ENCODE measurements at regions not wholly inside any gene's neighbourhood (a gene's known extent, or its start where the extent isn't known, plus 50 kb on each side); places are given as distances from the start of the nearest gene placed in this dataset.

DNA sequence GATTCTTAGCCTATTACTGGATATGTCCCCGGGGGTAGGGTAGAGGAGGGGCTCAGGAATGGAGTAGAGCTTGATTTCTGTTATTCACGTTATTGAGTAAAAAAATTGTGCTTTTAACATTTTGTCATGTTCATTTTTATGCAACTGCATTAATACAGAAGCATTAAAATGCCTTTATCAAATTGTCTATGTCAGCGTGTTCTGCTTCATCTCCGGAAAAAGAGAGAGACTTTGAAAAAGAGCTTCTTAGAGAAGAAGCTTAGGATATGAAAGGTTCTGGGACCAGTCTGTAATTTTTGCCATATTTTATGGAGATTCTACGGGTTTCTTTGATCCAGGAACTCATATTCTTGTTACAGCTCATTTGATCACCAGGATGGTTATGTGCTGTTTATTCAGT lies 82.0 kb downstream of the SLC10A2 start (continued):
- TF ChIP-seq, protein P1, sequence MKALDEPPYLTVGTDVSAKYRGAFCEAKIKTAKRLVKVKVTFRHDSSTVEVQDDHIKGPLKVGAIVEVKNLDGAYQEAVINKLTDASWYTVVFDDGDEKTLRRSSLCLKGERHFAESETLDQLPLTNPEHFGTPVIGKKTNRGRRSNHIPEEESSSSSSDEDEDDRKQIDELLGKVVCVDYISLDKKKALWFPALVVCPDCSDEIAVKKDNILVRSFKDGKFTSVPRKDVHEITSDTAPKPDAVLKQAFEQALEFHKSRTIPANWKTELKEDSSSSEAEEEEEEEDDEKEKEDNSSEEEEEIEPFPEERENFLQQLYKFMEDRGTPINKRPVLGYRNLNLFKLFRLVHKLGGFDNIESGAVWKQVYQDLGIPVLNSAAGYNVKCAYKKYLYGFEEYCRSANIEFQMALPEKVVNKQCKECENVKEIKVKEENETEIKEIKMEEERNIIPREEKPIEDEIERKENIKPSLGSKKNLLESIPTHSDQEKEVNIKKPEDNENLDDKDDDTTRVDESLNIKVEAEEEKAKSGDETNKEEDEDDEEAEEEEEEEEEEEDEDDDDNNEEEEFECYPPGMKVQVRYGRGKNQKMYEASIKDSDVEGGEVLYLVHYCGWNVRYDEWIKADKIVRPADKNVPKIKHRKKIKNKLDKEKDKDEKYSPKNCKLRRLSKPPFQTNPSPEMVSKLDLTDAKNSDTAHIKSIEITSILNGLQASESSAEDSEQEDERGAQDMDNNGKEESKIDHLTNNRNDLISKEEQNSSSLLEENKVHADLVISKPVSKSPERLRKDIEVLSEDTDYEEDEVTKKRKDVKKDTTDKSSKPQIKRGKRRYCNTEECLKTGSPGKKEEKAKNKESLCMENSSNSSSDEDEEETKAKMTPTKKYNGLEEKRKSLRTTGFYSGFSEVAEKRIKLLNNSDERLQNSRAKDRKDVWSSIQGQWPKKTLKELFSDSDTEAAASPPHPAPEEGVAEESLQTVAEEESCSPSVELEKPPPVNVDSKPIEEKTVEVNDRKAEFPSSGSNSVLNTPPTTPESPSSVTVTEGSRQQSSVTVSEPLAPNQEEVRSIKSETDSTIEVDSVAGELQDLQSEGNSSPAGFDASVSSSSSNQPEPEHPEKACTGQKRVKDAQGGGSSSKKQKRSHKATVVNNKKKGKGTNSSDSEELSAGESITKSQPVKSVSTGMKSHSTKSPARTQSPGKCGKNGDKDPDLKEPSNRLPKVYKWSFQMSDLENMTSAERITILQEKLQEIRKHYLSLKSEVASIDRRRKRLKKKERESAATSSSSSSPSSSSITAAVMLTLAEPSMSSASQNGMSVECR (CRISPR knock-in tag; IDR thresholded peaks at IDR 0.05), result no peak

DNA sequence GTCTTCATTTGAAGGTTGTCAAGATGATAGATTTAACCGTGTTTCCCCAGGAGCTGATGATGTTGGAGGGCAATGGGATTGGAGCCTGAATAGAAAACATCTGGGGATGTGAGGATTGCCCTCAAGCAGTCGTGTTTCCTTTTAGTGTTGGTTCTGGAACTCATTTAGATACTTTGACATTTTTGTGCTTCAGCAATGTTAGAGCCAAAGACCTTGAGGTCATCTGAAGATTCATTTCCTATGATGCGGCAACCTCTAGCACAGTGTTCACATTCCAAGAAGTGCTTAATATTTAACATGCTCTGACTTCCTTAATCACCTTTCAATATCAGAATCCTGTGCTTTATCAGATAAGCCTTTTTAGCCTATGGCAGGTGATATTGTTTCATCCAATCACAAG lies 82.7 kb downstream of the SLC10A2 start:
- in situ Hi-C loops (cut with MboI) (no loop called here), intact Hi-C loops (cut with micrococcal nuclease) (no loop called here)
- H3K4me1 ChIP-seq (replicated peaks in 1 of 2; ENCODE audit: control insufficient read depth in 2 of 2, insufficient read depth in 2 of 2, low read length in 2 of 2), result no peaks in the 10 kb centered on the region
- no peaks in the 10 kb centered on the region for H3K9me1 ChIP-seq (ENCODE audit: control insufficient read depth, insufficient read depth, low read length)
- FAIRE-seq (no peak), ATAC-seq (no peak), DNase-seq (ENCODE audit: extremely low read depth in 1 of 4, low spot score in 3 of 4) (no peak)
- H3K4me2 ChIP-seq (ENCODE audit: insufficient read depth, low read length), result no peak overlapping the region
- BruUV-seq (replicated peaks), result no TSS peak
- no peaks in the 10 kb centered on the region for H3K27me3 ChIP-seq (ENCODE audit: control insufficient read depth in 2 of 2, insufficient read depth in 2 of 2, low read length in 2 of 2)
- TF ChIP-seq, protein P2, sequence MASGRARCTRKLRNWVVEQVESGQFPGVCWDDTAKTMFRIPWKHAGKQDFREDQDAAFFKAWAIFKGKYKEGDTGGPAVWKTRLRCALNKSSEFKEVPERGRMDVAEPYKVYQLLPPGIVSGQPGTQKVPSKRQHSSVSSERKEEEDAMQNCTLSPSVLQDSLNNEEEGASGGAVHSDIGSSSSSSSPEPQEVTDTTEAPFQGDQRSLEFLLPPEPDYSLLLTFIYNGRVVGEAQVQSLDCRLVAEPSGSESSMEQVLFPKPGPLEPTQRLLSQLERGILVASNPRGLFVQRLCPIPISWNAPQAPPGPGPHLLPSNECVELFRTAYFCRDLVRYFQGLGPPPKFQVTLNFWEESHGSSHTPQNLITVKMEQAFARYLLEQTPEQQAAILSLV (tag; IDR thresholded peaks at IDR 0.05), result no peak
- TF ChIP-seq ELF2 (CRISPR knock-in tag; IDR thresholded peaks at IDR 0.05) (no peak), SAFB2 (IDR thresholded peaks at IDR 0.05; ENCODE audit: borderline replicate concordance, low read depth, low read length, severe bottlenecking) (no peak), SRSF3 (IDR thresholded peaks at IDR 0.05; ENCODE audit: insufficient read depth, low read length) (no peak), CHD1 (IDR thresholded peaks at IDR 0.05; ENCODE audit: low read length) (no peak), HDAC6 (IDR thresholded peaks at IDR 0.05; ENCODE audit: low read depth, low read length) (no peak), RNF2 (IDR thresholded peaks at IDR 0.05) (no peak), PML (IDR thresholded peaks at IDR 0.05; ENCODE audit: low read length) (no peak)
- TF ChIP-seq, protein P3, sequence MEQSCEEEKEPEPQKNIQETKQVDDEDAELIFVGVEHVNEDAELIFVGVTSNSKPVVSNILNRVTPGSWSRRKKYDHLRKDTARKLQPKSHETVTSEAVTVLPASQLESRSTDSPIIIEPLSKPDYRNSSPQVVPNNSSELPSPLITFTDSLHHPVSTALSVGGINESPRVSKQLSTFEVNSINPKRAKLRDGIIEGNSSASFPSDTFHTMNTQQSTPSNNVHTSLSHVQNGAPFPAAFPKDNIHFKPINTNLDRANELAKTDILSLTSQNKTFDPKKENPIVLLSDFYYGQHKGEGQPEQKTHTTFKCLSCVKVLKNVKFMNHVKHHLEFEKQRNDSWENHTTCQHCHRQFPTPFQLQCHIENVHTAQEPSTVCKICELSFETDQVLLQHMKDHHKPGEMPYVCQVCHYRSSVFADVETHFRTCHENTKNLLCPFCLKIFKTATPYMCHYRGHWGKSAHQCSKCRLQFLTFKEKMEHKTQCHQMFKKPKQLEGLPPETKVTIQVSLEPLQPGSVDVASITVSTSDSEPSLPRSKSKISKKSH (CRISPR knock-in tag; IDR thresholded peaks at IDR 0.05), result no peak
- no peak overlapping the region for H2AFZ ChIP-seq (ENCODE audit: low read depth, low read length)
- H3K9ac ChIP-seq (ENCODE audit: insufficient read depth in 1 of 2, low read depth in 2 of 2, low read length in 2 of 2), result no peak overlapping the region
- no peaks in the 10 kb centered on the region for H3K79me2 ChIP-seq (ENCODE audit: control insufficient read depth, insufficient read depth, low read length)
- H4K20me1 ChIP-seq (replicated peaks; ENCODE audit: control insufficient read depth, insufficient read depth, low read length), result no peaks in the 10 kb centered on the region
- 29% methylated on average over 3 of the region's 3 CpGs for WGBS (ENCODE audit: insufficient coverage, low coverage, missing lambda C conversion rate)
- H3K27ac ChIP-seq (ENCODE audit: extremely low read depth, low read depth, low read length), result no peak overlapping the region
- ChIA-PET CTCF (ENCODE audit: low intra/inter-chr PET ratio) (no interaction called here), POLR2A (no interaction called here)
- H3K4me3 ChIP-seq, result no peak overlapping the region
- no peaks in the 10 kb centered on the region for H3K36me3 ChIP-seq (ENCODE audit: control insufficient read depth, insufficient read depth, low read length)
- H3K9me3 ChIP-seq (replicated peaks; ENCODE audit: control insufficient read depth, insufficient read depth, low read depth, low read length), result no peaks in the 10 kb centered on the region

Data from K562 (cell line).